Activated naive CD4-positive, alpha-beta T cell treated with anti-CD3 and anti-CD28 coated beads, Interleukin-2, amount 50 U/mL, for 24 hours (primary cell): ENCODE measurements at regions not wholly inside any gene's neighbourhood (a gene's known extent, or its start where the extent isn't known, plus 50 kb on each side); places are given as distances from the start of the nearest gene placed in this dataset.
A peak's percentile ranks its signal among the peaks of the same experiment; 100 is the strongest.

Experiments
- H3K27ac Mint-ChIP-seq: one replicate; pipeline ENCODE4 v1.8.0; 2021; ENCODE audit warnings: mild to moderate bottlenecking, mixed read lengths
- H3K27me3 Mint-ChIP-seq: one replicate; pipeline ENCODE4 v1.8.0; 2021; ENCODE audit warnings: mixed read lengths
- H3K36me3 Mint-ChIP-seq: one replicate; pipeline ENCODE4 v1.8.0; 2021; ENCODE audit warnings: mixed read lengths
- H3K4me1 Mint-ChIP-seq: one replicate; pipeline ENCODE4 v1.8.0; 2021; ENCODE audit warnings: mixed read lengths
- H3K4me3 Mint-ChIP-seq: one replicate; pipeline ENCODE4 v1.8.0; 2021; ENCODE audit warnings: mild to moderate bottlenecking, mixed read lengths
- H3K9me3 Mint-ChIP-seq: one replicate; pipeline ENCODE4 v1.8.0; 2021; ENCODE audit warnings: mixed read lengths

GRCh38 chr7:131202451-131202850, 125.2 kb upstream of the MKLN1 start:
- no peaks in the 10 kb centered on the region for H3K27me3 Mint-ChIP-seq
- peaks cover 10% of the 10 kb centered on the region for H3K4me1 Mint-ChIP-seq
- H3K9me3 Mint-ChIP-seq = no peaks in the 10 kb centered on the region
- H3K4me3 Mint-ChIP-seq = no peak overlapping the region
- no peak overlapping the region for H3K27ac Mint-ChIP-seq
- H3K36me3 Mint-ChIP-seq = no peaks in the 10 kb centered on the region

DNA sequence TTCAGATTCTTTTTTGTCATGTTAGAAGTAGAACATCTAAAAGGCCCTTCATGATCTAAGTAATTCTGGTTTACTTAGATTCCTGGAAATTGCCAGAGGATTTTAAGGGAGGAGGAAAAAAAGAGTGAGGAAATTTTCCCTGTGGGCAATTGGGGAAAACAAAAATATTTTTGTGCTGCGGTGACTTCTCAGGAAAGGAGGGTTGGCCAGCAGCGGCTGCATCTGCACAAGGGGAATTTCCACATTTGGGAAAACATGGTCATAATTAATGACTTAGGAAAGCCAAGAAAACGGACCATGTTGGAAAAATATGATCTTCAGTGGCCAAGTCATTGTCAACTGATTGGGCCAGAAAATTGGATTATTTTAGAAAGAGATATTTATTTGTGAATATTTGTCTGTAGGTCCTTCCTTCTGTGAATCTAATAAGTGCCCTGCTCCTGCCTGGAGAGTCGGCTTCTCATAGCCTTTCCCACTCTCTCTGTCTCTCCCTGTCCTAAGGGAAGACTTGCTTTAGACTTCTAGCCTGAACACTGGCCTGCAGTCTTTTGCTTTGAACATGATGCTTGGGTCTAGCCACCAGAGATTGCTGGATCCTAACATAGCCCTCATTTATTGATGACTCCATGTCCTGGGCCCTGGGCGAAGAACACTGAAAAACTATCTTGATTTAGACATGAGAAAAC, 124.2 kb upstream of the MKLN1 start:
- Mint-ChIP-seq H3K36me3 (no peaks in the 10 kb centered on the region), H3K9me3 (no peaks in the 10 kb centered on the region), H3K4me1 (peaks cover 10% of the 10 kb centered on the region), H3K27me3 (no peaks in the 10 kb centered on the region), H3K27ac (peak overlapping the region; percentile 72), H3K4me3 (no peak overlapping the region)

- Mint-ChIP-seq H3K27me3 (no peaks in the 10 kb centered on the region), H3K9me3 (no peaks in the 10 kb centered on the region), H3K4me3 (no peak overlapping the region), H3K36me3 (no peaks in the 10 kb centered on the region), H3K4me1 (no peaks in the 10 kb centered on the region), H3K27ac (no peak overlapping the region)
These were observed 118.9 kb upstream of the MKLN1 start for GRCh38 chr7:131208777-131209176.

DNA sequence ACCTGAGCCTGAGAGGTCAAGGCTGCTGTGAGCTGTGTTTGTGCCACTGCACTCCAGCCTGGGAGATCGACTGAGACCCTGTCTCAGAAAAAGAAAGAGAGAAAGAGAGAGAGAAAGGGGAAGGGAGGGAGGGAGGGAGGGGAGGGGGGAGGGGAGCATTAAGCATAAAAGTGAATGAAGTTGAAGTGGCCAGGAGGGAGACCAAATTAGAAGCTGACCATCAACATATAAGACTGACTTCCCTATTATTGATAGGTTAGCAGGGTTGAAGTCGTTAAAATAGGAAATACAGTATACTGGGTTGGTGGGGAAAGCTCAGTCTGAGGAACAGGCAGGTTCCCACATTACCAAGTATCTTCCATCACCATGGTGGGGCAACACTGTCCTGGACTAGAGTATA, 117.1 kb upstream of the MKLN1 start:
- no peaks in the 10 kb centered on the region for H3K27me3 Mint-ChIP-seq
- H3K27ac Mint-ChIP-seq = peak overlapping the region; percentile 43
- no peaks in the 10 kb centered on the region for H3K4me1 Mint-ChIP-seq
- no peaks in the 10 kb centered on the region for H3K36me3 Mint-ChIP-seq
- no peak overlapping the region for H3K4me3 Mint-ChIP-seq
- no peaks in the 10 kb centered on the region for H3K9me3 Mint-ChIP-seq

DNA sequence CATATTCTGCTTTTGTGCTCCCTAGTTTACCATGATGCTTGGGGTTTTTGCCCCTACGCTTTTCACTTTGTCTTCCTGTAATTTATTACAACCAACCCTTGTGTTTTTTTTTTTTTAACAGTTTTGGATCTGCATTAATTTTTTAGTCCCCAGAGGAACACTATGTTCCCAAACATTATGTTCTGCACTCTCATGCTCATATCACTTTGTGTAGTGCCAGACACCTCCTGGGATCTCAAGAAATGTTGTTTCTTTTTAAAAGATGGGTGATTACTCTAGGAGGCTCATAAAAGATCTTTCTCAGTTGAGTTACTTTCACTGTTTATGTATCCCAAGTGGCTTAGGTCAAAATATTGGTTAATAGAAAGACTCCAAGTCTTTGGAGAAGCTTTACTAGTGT, 116.2 kb upstream of the MKLN1 start:
- Mint-ChIP-seq H3K4me1 (no peaks in the 10 kb centered on the region), H3K27me3 (no peaks in the 10 kb centered on the region), H3K36me3 (no peaks in the 10 kb centered on the region), H3K4me3 (no peak overlapping the region), H3K27ac (no peak overlapping the region), H3K9me3 (no peaks in the 10 kb centered on the region)

- Mint-ChIP-seq H3K27ac (peak overlapping the region; percentile 24), H3K36me3 (no peaks in the 10 kb centered on the region), H3K4me3 (no peak overlapping the region), H3K9me3 (no peaks in the 10 kb centered on the region), H3K4me1 (no peaks in the 10 kb centered on the region), H3K27me3 (no peaks in the 10 kb centered on the region)
These were observed 115.6 kb upstream of the MKLN1 start for GRCh38 chr7:131212114-131212513.

- peaks cover 4% of the 10 kb centered on the region for H3K4me1 Mint-ChIP-seq
- no peaks in the 10 kb centered on the region for H3K36me3 Mint-ChIP-seq
- H3K27ac Mint-ChIP-seq = no peak overlapping the region
- H3K9me3 Mint-ChIP-seq = peaks cover 6% of the 10 kb centered on the region
- no peak overlapping the region for H3K4me3 Mint-ChIP-seq
- H3K27me3 Mint-ChIP-seq = no peaks in the 10 kb centered on the region
These were observed 108.9 kb upstream of the MKLN1 start for GRCh38 chr7:131218727-131219128.

DNA sequence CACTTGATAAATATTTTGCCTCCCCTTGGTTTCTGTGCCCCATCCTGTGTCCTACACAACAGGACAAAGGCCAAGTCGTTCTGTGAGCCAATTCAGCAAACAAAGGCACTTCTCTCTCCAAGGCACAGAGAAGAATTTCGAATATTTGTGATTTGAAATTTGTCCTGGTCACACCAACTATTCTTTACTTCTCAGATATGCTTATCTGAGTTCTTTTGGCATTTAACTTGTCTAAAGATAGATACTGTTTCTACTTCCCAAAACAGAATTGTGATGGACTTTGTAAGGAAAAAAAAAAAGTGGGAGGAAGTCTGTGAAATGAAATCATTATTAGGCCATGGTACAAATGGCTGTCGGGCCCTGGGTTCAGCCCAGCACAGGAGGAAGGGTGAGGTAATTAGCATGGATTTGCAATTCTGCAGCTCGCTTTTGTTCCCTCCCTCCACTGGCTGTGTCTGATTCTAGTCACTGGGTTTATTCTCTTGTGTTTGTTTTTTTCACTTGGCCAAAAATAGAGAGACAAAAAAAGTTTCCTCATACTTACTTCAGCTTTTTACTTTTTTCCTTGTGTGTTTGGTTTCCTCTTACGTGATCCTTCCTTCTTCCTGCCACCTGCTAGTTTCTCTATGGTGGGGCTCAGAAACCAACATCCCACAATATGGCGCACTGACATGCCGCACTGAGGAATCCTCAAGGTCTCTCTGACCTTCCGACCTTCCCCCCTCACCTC, 108.2 kb upstream of the MKLN1 start:
- Mint-ChIP-seq H3K36me3 (no peaks in the 10 kb centered on the region), H3K4me3 (no peak overlapping the region), H3K27me3 (no peaks in the 10 kb centered on the region), H3K27ac (no peak overlapping the region), H3K9me3 (peaks cover 6% of the 10 kb centered on the region), H3K4me1 (peaks cover 4% of the 10 kb centered on the region)

DNA sequence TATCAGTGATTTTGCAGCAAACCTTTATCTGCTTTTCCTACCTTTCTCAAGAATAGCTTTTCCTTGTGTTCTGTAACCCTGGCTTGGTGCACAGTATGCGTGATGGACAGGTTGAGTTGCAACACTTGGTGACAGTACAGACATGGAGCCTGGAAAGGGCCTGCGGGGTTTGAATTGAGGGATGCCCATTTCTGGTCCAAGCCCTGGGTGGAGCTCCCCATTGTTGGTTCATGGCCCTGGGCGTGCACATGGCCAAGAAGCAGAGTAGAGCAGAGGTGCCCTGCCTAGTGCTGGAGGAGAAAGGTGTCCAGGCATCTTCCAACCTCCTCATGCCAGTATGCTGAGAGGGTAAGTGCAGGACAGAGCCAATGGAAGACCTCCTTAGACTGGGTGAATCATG, 106.6 kb upstream of the MKLN1 start:
- H3K9me3 Mint-ChIP-seq = peaks cover 6% of the 10 kb centered on the region
- H3K4me3 Mint-ChIP-seq = no peak overlapping the region
- peaks cover 6% of the 10 kb centered on the region for H3K4me1 Mint-ChIP-seq
- no peaks in the 10 kb centered on the region for H3K27me3 Mint-ChIP-seq
- no peaks in the 10 kb centered on the region for H3K36me3 Mint-ChIP-seq
- no peak overlapping the region for H3K27ac Mint-ChIP-seq

DNA sequence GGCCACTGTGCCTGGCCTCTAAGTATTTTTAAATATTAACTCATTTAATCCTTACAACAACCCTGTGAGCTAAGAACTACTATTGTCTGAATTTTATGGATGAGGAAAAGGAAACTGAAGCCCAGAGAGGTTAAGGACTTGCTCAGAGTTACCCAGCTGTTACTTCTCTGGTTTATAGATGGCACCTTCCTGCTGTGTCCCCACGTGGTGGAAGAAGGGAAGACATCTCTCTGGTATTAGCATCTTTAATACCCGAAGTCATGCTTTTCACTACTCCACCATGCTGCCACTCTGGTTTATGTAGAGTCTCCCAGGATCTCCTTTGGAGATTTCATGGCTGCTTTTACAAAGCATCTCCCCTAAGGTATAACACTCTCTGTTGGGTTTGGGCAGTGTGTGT, 105.5 kb upstream of the MKLN1 start:
- Mint-ChIP-seq H3K9me3 (peaks cover 6% of the 10 kb centered on the region), H3K27ac (no peak overlapping the region), H3K4me3 (no peak overlapping the region), H3K36me3 (no peaks in the 10 kb centered on the region), H3K4me1 (peaks cover 12% of the 10 kb centered on the region), H3K27me3 (no peaks in the 10 kb centered on the region)

- Mint-ChIP-seq H3K4me3 (no peak overlapping the region), H3K27ac (no peak overlapping the region), H3K36me3 (no peaks in the 10 kb centered on the region), H3K9me3 (peaks cover under 1% of the 10 kb centered on the region), H3K4me1 (peaks cover 12% of the 10 kb centered on the region), H3K27me3 (no peaks in the 10 kb centered on the region)
These were observed 104.5 kb upstream of the MKLN1 start for GRCh38 chr7:131223151-131223550.

DNA sequence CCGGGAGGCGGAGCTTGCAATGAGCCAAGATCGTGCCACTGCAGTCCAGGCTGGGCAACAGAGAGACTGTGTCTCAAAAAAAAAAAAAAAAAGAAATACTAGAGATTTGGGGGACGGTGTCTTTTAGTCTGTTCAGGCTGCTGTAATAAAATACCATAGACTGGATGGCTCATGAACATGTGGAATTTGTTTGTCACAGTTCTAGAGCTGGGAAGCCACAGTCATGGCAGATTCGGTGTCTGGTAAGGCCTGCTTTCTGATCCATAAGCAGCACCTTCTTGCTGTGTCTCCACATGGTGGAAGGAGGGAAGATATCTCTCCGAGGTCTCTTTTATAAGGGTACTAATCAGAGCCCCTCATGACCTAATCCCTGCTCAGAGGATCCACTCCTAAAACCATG, 102.7 kb upstream of the MKLN1 start:
- no peaks in the 10 kb centered on the region for H3K36me3 Mint-ChIP-seq
- no peaks in the 10 kb centered on the region for H3K27me3 Mint-ChIP-seq
- peaks cover 9% of the 10 kb centered on the region for H3K4me1 Mint-ChIP-seq
- H3K27ac Mint-ChIP-seq = no peak overlapping the region
- no peaks in the 10 kb centered on the region for H3K9me3 Mint-ChIP-seq
- H3K4me3 Mint-ChIP-seq = no peak overlapping the region

GRCh38 chr7:131225619-131226513, 101.8 kb upstream of the MKLN1 start:
- H3K9me3 Mint-ChIP-seq = no peaks in the 10 kb centered on the region
- H3K4me3 Mint-ChIP-seq = no peak overlapping the region
- no peaks in the 10 kb centered on the region for H3K27me3 Mint-ChIP-seq
- H3K36me3 Mint-ChIP-seq = no peaks in the 10 kb centered on the region
- no peak overlapping the region for H3K27ac Mint-ChIP-seq
- peaks cover 8% of the 10 kb centered on the region for H3K4me1 Mint-ChIP-seq

DNA sequence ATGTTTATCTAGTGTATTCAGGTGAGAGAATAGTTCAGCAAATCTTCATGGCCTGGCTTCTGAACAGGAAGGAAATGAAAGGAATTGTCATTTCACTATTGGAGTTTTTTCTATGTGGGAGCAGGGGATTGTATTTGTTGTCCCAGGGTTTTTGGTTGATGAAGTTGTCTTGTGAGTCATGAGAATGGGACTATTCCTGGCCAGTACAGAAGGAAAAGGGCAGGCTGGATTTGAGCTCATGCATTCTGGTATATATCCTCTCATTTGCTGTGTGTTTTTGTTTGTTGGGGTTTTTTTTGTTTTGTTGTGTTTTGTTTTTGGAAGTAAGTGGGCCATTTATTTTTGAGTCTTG, 101.2 kb upstream of the MKLN1 start:
- H3K27ac Mint-ChIP-seq = no peak overlapping the region
- peaks cover 15% of the 10 kb centered on the region for H3K4me1 Mint-ChIP-seq
- H3K36me3 Mint-ChIP-seq = no peaks in the 10 kb centered on the region
- no peaks in the 10 kb centered on the region for H3K9me3 Mint-ChIP-seq
- no peaks in the 10 kb centered on the region for H3K27me3 Mint-ChIP-seq
- H3K4me3 Mint-ChIP-seq = no peak overlapping the region

- H3K9me3 Mint-ChIP-seq = no peaks in the 10 kb centered on the region
- peaks cover 42% of the 10 kb centered on the region for H3K4me1 Mint-ChIP-seq
- no peaks in the 10 kb centered on the region for H3K36me3 Mint-ChIP-seq
- H3K27me3 Mint-ChIP-seq = no peaks in the 10 kb centered on the region
- H3K27ac Mint-ChIP-seq = peak overlapping the region; percentile 95
- H3K4me3 Mint-ChIP-seq = peak overlapping the region; percentile 61
These were observed 96.1 kb upstream of the MKLN1 start for GRCh38 chr7:131231381-131232220.
